Endodermal cell (in vitro differentiated cells): ENCODE measurements at regions not wholly inside any gene's neighbourhood (a gene's known extent, or its start where the extent isn't known, plus 50 kb on each side); places are given as distances from the start of the nearest gene placed in this dataset.

Experiments used
- DNase-seq: peaks from one replicate; pipeline ENCODE4 v3.0.0-alpha.2; 2017
- H3K27ac ChIP-seq: 2 replicates; pipeline ENCODE4 v1.5.1; 2013; ENCODE audit warnings: mild to moderate bottlenecking, low read depth, low read length, moderate library complexity
- H3K27me3 ChIP-seq: 2 replicates; pipeline ENCODE4 v1.6.1; 2013; ENCODE audit warnings: mild to moderate bottlenecking, low read length, moderate library complexity; ENCODE audit not compliant: insufficient read depth, control insufficient read depth, poor library complexity, severe bottlenecking
- H3K36me3 ChIP-seq: 2 replicates; pipeline ENCODE4 v1.7.0; 2013; ENCODE audit warnings: mild to moderate bottlenecking, low read length, moderate library complexity; ENCODE audit not compliant: control insufficient read depth, insufficient read depth
- H3K4me1 ChIP-seq: one replicate; pipeline ENCODE4 v1.7.0; 2013; ENCODE audit warnings: low read length; ENCODE audit not compliant: control insufficient read depth, insufficient read depth
- H3K4me3 ChIP-seq: 2 replicates; pipeline ENCODE4 v1.5.1; 2013; ENCODE audit warnings: mild to moderate bottlenecking, low read length, moderate library complexity
- H3K9ac ChIP-seq: 2 replicates; pipeline ENCODE4 v1.6.1; 2013; ENCODE audit warnings: mild to moderate bottlenecking, low read length, moderate library complexity; ENCODE audit not compliant: poor library complexity, severe bottlenecking; ENCODE audit errors: extremely low read depth
- H3K9me3 ChIP-seq: 2 replicates; pipeline ENCODE4 v1.6.1; 2013; ENCODE audit warnings: mild to moderate bottlenecking, low read length, moderate library complexity; ENCODE audit not compliant: control insufficient read depth
- H3K27ac Mint-ChIP-seq: 2 replicates; pipeline ENCODE4 v1.8.0; 2020; ENCODE audit warnings: mixed read lengths
- H3K27me3 Mint-ChIP-seq: 2 replicates; pipeline ENCODE4 v1.8.0; 2021; ENCODE audit warnings: mild to moderate bottlenecking, mixed read lengths; ENCODE audit not compliant: insufficient read depth
- H3K36me3 Mint-ChIP-seq: 2 replicates; pipeline ENCODE4 v1.8.0; 2020; ENCODE audit warnings: low read depth, mixed read lengths
- H3K4me1 Mint-ChIP-seq: 2 replicates; pipeline ENCODE4 v1.8.0; 2020; ENCODE audit warnings: mixed read lengths
- H3K4me3 Mint-ChIP-seq: 2 replicates; pipeline ENCODE4 v1.8.0; 2020; ENCODE audit warnings: mild to moderate bottlenecking, moderate library complexity, mixed read lengths
- H3K9me3 Mint-ChIP-seq: 2 replicates; pipeline ENCODE4 v1.8.0; 2020; ENCODE audit warnings: mild to moderate bottlenecking, mixed read lengths
- CTCF ChIP-seq: fragments of 200-600 bp; sonication (generic); conservative IDR thresholded peaks from 2 replicates; pipeline ENCODE4 v1.5.0; 2021; ENCODE audit warnings: antibody characterized with exemption, mild to moderate bottlenecking
- WGBS, 2 experiments: methylation state at CpG; one replicate each; pipeline versions ENCODE4 v1.1.5 to v1.1.7; 2013; ENCODE audit warnings: missing lambda C conversion rate in 2 of 2, mixed read lengths in 1 of 2; ENCODE audit not compliant: insufficient coverage in 1 of 2, insufficient read length in 1 of 2; 5-methylcytosine and 5-hydroxymethylcytosine counted together

GRCh38 chr10:28969413-28969812 lies 292.1 kb downstream of the BAMBI start:
- Histone ChIP-seq H3K36me3 (no peaks in the 10 kb centered on the region), H3K27ac (no peak overlapping the region), H3K9me3 (no peaks in the 10 kb centered on the region), H3K4me3 (no peak overlapping the region), H3K27me3 (no peaks in the 10 kb centered on the region), H3K9ac (no peak overlapping the region), H3K4me1 (no peaks in the 10 kb centered on the region)
- H3K4me1 Mint-ChIP-seq: no peaks in the 10 kb centered on the region
- peaks cover 2% of the 10 kb centered on the region for H3K27me3 Mint-ChIP-seq
- H3K4me3 Mint-ChIP-seq: no peak overlapping the region
- H3K27ac Mint-ChIP-seq: no peak overlapping the region
- 64 to 73% methylated on average over 4 of the region's 4 CpGs for WGBS, 2 experiments
- DNase-seq: no peak
- no peak for TF ChIP-seq CTCF
- no peaks in the 10 kb centered on the region for H3K36me3 Mint-ChIP-seq
- H3K9me3 Mint-ChIP-seq: no peaks in the 10 kb centered on the region

- H3K4me3 ChIP-seq: no peak overlapping the region
- H3K4me1 ChIP-seq: no peaks in the 10 kb centered on the region
- H3K9ac ChIP-seq: no peak overlapping the region
- H3K27me3 ChIP-seq: no peaks in the 10 kb centered on the region
- no peaks in the 10 kb centered on the region for H3K9me3 ChIP-seq
- H3K27ac ChIP-seq: no peak overlapping the region
- no peaks in the 10 kb centered on the region for H3K36me3 ChIP-seq
- Mint-ChIP-seq H3K27me3 (peaks cover 2% of the 10 kb centered on the region), H3K36me3 (no peaks in the 10 kb centered on the region), H3K4me3 (no peak overlapping the region), H3K27ac (no peak overlapping the region), H3K9me3 (no peaks in the 10 kb centered on the region), H3K4me1 (no peaks in the 10 kb centered on the region)
- DNase-seq: no peak
- no peak for TF ChIP-seq CTCF
- WGBS, 2 experiments: 92 to 94% methylated on average over 5 to 6 of the region's 6 CpGs
These were observed 292.9 kb downstream of the BAMBI start for GRCh38 chr10:28970231-28970630.

GRCh38 chr10:28971255-28971654 lies 293.9 kb downstream of the BAMBI start:
- no peaks in the 10 kb centered on the region for H3K9me3 ChIP-seq
- Mint-ChIP-seq H3K4me3 (no peak overlapping the region), H3K4me1 (peaks cover 7% of the 10 kb centered on the region), H3K27ac (no peak overlapping the region), H3K9me3 (no peaks in the 10 kb centered on the region), H3K27me3 (peaks cover 2% of the 10 kb centered on the region), H3K36me3 (no peaks in the 10 kb centered on the region)
- no peaks in the 10 kb centered on the region for H3K27me3 ChIP-seq
- 86 to 98% methylated on average over 3 to 6 of the region's 6 CpGs for WGBS, 2 experiments
- no peak overlapping the region for H3K27ac ChIP-seq
- H3K9ac ChIP-seq: no peak overlapping the region
- no peak for TF ChIP-seq CTCF
- no peak overlapping the region for H3K4me3 ChIP-seq
- H3K4me1 ChIP-seq: no peaks in the 10 kb centered on the region
- no peak for DNase-seq
- H3K36me3 ChIP-seq: no peaks in the 10 kb centered on the region
